Stimulated activated CD4-positive, alpha-beta T cell treated with anti-CD3 and anti-CD28 coated beads, TNF-alpha, amount 100 ng/mL, for 48 hours (primary cell): ENCODE measurements at regions not wholly inside any gene's neighbourhood (a gene's known extent, or its start where the extent isn't known, plus 50 kb on each side); places are given as distances from the start of the nearest gene placed in this dataset.
"Not testable (repeated sequence)": the region's sequence is repeated elsewhere in the genome, so short reads cannot be mapped to it uniquely, and the experiment has no call there.

Experiments
- DNase-seq, 3 donors: peaks; one replicate each; pipeline ENCODE4 v3.0.0-alpha.2; 2020; ENCODE audit warnings: low read depth in 3 of 3

DNA sequence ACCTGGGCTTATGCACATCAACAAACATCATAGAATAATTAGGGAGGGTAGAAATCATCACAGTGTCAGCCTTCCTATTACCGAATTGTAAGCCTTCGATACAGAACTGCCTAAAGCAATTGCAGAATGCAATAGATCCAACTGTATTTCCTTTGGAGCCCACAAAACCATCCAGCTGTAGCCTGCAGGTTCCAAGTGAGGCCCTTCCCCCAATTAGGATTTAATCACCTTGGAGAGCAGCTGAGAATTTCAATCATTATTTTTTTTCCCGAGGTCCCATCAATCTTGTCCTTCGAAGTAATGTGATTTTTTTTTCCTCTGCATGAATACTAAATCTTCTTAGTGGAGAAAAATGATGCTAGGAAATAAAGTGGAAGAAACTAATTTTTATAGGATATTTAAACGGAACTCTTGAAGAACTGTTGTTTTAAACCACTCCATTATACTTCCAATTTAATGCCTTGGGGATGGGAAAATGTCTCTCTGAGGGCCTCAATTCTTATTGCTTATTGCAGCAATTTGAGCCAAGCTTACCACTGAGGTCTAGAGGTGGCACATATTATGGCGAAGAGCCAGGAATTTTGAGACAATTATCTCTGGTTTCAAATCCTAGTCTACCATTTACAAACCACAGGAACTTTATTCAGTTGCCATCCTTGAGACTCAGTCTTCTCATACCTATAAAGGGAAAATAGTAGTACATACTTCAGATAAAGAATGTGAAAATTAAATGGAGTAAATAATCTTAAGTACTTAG lies 953.4 kb upstream of the IGFBP7 start:
- DNase-seq = no peak

DNA sequence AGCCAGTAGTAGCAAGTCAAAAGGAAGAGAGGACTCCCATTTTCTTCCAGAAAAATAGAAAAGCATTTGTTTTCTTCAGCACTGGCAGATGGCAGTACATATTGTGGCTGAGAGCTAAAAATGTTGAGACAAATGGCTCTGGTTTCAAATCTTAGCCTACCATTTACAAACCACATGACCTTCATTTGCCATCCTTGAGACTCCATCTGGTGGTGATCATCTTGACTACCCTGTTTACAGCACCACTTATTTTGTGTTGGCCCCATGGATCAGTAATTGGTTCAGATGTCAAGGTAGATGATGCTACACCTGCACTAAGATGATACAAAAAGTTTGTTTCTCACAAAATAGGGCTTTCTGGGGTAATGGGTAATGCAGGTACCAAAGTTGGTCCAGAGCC lies 951.8 kb upstream of the IGFBP7 start:
- no peak for DNase-seq

DNA sequence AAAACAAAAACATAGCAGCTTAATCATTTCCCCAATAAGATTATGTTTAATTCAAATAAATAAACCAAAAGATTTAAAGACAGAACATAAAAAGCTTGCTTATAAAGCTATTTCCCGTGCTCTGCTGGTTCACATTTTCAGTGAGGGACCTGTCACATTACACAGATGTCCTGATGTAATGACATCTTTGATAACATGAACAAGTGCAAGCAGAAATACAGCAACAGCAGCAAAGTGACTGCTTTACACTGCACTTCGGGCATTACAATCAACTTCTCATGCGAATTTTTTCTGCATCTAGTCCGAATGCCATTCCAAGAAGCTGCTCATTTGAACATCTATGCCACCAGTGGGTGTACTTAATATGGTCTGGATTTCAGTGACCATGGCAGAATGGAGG lies 940.3 kb upstream of the IGFBP7 start:
- DNase-seq = no peak

DNA sequence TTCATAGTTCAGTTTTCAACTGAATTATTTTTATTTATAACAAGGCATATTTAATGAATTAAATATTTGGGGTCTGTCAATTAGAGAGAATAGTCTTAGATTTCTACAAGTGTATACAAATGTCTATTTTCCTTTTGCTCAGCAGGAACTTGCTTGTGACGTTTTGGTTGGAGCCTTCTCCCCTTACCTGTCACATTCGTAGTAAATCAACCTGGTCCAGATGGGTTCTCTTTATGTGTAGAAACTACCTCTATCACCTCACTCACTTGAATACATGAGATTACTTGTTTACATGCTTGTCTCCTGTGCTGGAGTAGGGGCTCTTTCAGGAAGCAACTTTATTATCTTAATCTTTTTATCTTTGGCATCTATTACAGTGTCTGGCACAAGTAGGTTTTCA lies 938.3 kb upstream of the IGFBP7 start:
- no peak for DNase-seq

DNA sequence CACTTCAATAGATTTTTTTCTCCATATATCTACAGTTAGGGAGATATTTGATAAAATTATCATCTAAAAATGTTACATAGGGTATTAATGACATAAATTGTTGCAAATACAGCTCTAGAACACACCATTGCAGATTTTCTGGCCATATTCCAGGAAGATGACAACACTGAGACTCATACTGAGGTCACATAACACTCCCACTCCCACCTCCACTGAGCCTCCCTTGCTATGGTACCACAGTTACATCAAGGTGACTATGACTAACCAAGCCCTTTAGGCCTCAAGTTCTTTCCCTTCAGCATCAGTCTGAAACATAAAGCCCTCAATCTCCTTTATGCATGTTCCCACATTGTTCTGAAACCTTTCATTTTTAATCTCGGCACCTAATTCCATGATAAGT lies 932.0 kb upstream of the IGFBP7 start:
- no peak for DNase-seq

DNA sequence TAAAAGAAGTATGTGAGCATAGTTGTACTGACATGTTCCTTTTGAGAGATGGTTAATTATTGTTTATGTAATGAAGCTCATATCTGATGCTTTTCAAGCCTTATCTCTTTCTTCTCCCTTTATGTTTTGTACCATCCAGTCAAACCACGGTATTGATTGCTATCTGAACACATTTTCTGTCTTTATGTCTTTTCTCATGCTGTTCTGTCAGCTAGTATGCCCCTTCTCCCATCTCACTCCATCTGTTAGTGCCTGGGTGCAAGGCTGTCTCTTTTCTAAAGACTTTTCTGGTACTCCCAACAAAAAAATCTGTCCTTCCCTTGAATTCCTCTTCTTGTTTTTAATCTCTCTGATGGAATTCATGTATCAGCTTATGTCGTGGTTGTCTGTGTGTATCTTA lies 883.8 kb upstream of the IGFBP7 start:
- no peak for DNase-seq

DNA sequence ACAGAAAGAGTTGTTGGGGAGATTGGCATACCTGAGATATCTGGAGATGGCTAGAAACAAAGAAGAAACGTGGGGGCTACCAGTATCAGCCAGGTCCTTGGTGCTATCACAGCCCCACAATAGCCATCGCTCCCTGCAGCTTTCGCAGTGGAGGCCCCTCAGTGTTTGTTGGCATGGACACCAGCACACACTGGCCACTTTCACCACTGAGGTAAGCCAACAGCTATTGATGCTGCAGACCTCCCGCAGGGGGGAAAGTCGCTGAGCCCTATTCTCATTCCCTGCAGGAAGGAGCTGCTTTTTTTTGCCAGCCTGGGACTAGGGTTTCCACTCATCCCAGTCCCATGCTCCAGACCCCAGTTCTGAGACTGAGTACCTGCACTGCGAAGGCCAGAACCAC lies 879.2 kb upstream of the IGFBP7 start:
- DNase-seq = no peak

DNA sequence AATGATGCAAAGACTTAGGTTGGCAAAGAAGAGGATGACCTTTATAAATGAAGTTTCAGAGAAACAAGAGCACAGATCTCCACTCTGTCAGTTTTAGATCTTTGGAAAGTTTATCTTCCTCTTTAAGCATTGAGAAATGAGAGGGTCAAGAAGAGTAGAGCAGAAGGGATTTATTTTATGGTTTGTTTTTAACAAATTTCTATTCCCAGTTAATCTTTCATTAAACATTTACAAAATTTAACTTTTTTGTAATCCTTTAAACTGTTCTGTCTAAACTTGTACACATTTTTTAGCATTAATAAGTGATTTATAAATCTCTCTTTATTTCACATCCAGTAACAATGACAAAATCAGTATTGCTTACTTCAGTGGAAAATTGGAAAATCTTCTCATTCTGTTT lies 875.0 kb upstream of the IGFBP7 start:
- DNase-seq = no peak

DNA sequence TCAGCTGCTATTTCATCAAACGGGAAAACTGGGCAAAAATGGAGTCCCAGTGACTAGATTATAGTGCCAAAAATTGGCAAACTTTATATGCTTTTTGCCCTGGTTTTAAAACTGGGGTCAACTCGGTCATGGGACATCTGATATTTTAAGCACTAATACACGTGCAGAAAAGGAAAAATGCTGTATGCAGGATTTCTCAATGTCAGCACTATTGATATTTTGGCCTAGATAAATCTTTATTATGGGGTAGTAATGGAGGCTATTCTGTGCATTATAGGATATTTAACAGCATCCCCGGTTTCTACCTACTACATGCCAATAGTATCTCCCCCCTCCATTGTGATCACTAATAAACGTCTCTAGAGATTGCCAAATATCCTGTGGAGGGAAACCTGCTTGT lies 870.9 kb upstream of the IGFBP7 start:
- DNase-seq = no peak

DNA sequence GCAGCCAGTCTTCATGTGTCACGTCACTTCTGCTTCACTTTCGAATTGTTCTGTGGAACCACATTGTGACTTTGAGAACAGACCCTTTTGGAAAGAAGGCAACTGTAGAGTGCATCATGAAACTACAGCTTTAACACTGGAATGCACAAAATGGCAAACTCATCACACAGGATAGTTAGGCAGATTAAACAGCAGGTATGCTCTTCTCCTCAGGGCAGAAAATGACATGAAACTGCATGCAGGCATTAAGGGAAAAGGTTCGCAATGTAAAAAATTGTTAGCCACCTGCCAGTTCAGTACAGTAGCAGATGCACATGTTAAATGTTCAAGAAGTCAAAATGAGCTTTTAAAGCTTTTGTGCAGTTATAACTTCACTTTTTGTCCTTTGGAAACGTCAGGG lies 864.6 kb upstream of the IGFBP7 start:
- DNase-seq = no peak

DNA sequence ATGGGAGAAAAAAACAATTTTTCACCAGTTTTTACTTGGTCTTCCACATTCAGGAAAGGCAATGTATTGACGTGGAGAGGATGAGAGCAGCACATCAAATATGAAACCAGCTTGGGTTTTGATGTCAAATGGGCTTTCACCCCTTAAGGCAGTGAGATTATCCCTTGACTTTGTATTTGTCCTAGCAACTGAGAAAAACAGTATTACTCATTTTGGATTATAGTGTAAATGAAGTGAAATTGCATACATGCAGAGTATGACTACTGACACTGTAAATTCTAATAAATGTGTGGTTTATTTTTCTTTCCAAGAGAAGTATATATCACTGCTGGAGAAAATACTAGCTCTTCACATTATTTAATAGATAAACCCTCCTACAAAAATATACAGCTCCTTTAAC lies 863.6 kb upstream of the IGFBP7 start:
- no peak for DNase-seq

DNA sequence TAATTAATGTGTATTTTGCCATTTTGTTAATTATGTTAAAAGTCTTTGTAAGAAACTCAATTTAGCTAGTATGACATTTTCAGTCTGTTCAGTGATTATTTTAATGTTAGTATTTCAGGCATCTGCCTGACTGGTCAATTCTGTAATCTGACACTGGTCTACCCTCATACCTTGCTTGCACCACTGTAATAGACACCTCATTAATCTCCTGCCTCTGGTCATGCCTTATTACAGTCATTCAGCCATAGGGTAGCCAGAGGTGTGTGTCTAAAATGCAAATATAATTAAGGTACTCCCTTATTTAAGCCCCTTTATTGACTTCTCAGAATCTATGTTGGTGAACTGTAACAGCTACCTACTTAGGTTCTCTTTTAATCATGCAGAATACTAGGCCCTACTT lies 861.1 kb upstream of the IGFBP7 start:
- no peak for DNase-seq

DNA sequence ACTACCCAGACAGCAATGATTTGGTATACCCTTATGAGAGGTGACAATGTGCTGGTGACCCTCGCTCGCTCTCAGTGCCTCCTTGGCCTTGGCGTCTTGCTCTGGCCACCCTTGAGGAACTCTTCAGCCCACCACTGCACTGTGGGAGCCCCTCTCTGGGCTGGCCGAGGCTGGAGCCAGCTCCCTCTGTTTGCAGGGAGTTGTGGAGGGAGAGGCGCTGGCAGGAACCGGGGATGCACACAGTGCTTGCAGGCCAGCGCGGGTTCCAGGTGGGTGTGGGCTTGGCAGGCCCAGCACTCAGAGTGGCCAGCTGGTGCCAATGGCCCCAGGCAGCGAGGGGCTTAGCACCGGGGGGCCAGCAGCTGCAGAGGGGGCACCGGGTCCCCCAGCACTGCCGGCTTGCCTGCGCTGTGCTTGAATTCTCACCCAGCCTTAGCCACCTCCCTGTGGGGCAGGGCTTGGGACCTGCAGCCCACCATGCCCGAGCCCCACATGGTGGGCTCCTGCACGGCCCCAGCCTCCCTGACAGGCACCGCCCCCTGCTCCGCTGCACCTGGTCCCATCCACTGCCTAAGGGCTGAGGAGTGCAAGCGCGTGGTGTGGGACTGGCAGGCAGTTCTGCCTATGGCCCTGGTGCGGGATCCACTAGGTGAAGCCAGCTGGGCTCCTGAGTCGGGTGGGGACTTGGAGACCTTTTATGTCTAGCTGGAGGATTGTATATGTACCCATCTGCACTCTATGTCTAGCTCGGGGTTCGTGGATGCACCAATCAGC lies 857.0 kb upstream of the IGFBP7 start:
- no peak for DNase-seq

DNA sequence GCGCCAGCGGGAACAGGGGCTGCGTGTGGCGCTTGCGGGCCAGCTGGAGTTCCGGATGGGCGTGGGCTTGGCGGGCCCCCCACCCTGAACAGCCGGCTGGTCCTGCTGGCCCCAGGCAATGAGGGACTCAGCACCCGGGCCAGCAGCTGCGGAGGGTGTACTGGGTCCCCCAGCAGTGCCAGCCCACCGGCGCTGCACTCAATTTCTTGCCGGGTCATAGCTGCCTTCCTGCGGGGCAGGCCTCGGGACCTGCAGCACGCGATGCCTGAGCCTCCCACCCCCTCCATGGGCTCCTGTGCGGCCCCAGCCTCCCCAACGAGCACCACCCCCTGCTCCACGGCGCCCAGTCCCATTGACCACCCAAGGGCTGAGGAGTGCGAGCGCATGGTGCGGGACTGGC lies 855.2 kb upstream of the IGFBP7 start:
- not testable (repeated sequence) for DNase-seq

DNA sequence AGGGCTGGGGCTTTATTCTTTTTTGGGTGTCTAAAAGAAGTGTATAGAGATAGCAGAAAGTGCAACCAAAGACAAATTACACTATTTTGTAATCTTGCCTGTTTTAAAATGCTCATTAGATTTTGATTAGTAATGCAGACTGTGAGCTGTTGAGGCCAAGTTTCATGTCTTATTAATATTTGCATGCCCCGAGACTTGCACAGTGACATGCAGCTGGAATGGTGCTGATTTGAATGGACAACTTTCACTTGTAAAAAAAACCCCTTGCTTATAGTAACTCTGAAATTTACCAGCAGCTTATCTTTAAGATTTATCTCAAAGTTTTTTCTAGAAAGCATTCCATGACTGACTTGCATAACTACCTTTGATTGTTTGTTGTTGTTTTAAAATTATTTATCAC lies 835.1 kb upstream of the IGFBP7 start:
- DNase-seq = no peak

DNA sequence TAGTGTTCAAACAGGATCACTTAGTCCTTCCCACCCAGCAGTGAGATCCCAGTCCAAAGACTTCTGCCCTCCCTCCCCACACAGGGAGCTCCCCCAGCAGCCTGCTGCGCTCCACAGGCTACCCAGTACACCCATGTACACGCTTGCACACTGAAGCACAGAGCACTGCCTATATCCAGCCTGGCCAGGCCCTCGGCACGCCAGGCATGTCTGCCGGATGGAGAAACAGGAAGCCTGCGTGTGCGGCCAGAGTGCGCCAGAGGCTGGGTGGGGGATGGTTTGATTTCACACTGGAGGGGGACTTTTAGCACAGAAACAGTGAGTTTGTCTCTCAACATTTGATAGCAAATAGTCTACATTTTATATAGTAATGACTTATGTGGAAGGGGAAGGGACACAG lies 833.5 kb upstream of the IGFBP7 start:
- no peak for DNase-seq

DNA sequence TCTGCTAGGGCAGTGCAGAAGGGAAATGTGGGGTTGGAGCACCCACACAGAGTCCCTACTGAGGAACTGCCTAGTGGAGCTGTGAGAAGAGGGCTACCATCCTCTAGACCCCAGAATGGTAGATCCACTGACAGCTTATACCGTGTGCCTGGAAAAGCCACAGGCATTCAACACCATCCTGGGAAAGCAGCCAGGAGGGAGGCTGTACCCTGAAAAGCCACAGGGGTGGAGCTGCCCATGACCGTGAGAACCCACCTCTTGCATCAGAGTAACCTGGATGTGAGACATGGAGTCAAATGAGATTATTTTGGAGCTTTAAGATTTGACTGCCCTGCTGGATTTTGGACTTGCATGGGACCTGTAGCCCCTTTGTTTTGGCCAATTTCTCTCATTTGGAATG lies 827.1 kb upstream of the IGFBP7 start:
- DNase-seq = not testable (repeated sequence)

DNA sequence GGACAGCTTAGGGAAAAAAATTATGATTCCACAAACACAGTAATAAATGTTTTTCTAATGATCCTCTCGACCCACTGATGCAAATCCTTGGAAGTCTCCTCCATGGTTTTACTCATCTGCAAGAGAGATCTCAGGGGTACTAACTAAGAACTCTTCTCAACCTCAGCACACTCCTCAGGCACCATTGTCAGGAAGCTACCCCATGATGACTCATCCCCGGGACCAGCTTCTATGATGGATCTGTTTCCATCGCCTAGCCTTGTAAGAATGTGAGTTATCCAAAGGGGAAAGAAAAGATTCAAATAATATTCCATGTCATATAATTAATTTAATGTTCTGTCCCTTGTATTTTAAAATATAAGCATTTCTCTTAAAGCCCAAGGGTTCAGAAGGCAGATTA lies 816.1 kb upstream of the IGFBP7 start:
- DNase-seq = no peak

DNA sequence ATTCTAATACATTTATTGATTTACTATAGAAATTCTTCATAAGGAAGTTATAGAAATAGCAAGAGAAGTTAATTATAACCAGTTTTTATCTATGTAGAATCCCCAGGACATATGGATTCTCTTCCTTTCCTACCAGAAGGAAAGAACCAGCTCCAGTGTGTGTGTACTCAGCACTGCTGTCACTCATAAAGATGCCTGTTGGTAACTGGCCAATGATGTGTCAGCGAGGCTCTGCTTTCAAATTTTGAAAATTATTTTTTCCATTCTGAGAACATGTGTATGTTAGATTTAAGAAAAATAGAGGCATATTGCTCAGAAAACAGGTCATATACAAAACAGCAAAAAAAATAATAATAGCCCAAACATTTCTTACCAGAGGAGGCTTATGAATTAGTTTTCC lies 814.8 kb upstream of the IGFBP7 start:
- no peak for DNase-seq

DNA sequence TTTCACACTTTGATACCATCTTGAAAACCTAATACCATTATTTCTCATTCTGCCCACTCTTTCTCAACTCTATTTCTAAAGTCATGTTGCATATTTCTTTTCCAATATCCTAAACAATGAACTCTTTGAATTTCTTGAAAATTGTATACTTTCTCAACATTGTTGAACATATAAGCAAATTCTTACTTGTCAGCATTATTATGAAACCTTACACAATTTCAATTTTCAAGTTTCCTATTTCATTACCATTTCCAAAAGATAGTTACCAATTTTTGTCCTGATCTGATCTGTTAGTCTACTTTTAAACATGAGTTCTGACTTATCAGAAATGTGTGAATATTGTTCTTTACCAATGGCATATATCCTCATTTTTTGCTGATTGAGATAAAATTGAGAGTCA lies 806.3 kb upstream of the IGFBP7 start:
- DNase-seq = no peak

DNA sequence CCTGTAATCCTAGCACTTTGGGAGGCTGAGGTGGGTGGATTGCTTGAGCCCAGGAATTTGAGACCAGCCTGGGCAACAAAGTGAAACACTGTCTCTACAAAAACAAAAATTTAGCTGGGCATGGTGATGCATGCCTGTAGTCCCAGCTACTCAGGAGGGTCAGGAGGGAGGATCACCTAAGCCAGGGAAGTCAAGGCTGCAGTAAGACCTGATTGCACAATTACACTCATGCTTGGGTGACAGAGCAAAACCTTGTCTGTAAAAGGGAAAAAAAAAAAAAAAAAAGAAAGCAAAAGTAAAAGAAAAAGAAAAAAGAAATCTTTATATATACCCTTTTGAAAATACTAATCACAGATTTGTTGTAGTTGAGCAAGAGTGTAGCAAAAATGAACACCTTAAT lies 801.0 kb upstream of the IGFBP7 start:
- no peak for DNase-seq

DNA sequence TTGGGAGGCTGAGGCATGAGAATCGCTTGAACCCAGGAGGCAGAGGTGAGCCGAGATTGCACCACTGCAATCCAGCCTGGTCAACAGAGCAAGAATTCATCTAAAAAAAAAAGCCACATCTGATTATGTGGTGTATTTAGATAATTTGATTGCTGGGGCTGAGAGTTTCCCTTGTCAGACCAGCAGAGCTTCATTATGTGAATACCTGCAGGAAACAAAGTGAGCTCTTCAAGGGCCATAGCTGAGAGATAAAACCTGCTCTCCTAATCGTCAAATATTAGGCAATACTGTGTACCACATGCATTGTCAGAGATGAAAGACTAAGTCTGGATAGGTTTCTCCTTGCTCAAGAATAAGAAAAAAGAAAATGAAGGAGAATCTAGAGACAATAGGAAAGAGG lies 800.0 kb upstream of the IGFBP7 start:
- DNase-seq = no peak

DNA sequence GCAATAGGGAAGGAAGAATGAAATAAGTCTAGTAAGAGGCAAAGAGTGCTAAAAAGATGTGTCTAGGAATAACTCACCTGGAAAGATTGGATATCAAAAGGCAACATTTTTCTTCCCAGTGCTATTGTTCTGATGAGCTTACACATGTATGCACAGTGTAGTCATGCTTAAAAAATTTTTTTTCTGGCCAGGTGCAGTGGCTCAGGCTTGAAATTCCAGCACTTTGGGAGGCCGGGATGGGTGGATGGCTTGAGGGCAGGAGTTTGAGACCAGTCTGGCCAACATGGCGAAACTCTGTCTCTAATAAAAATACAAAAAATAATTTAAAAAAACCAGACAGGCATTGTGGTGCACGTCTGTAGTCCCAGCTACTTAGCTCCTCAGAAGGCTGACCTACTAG lies 795.8 kb upstream of the IGFBP7 start:
- no peak for DNase-seq

DNA sequence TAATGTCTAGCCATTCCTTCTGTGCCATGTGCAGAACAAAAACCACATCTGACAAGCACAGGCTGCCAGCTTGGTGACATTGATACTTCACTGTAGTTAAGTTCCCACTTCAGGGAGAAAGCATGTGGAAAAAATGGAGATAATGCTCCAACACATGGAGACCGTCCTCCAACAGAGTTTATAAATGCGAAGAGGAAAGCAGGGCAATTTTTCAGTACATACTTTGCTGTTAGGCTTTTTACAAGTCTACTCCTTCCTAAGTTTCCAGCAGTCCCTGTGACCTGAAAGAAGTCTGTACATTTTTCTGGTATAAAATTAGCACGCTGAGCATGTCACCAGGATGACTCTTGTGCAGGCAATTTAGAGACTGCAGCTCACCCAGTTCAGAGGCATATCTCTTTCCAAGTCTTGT lies 766.9 kb upstream of the IGFBP7 start:
- DNase-seq = no peak
